CD4-positive, alpha-beta memory T cell (primary cell): ENCODE measurements at regions not wholly inside any gene's neighbourhood (a gene's known extent, or its start where the extent isn't known, plus 50 kb on each side); places are given as distances from the start of the nearest gene placed in this dataset.
"Not testable (repeated sequence)": the region's sequence is repeated elsewhere in the genome, so short reads cannot be mapped to it uniquely, and the experiment has no call there.

Source experiments
- CTCF ChIA-PET: fragments of 350-600 bp; sonication (Branson Sonifier 250); formaldehyde crosslinking; loops from one replicate; lab custom pipeline; 2021; ENCODE audit warnings: inconsistent platforms; ENCODE audit not compliant: partially characterized antibody; lab: Charles Lee
- POLR2A ChIA-PET: fragments of 350-600 bp; sonication (Branson Sonifier 250); formaldehyde crosslinking; loops from one replicate; lab custom pipeline; 2021; ENCODE audit not compliant: partially characterized antibody; lab: Charles Lee
- DNase-seq, 5 donors: peaks; one replicate each; pipeline versions ENCODE4 v3.0.0 to v3.0.0-alpha.2; 2020 to 2022; ENCODE audit warnings: mixed read lengths in 1 of 5
- H3K27ac ChIP-seq: one replicate; pipeline ENCODE4 v1.7.0; 2013; ENCODE audit warnings: low read depth, low read length
- H3K27me3 ChIP-seq: 2 replicates; pipeline ENCODE4 v1.7.0; 2013; ENCODE audit warnings: mild to moderate bottlenecking, low read length, moderate library complexity; ENCODE audit not compliant: insufficient read depth
- H3K36me3 ChIP-seq: 2 replicates; pipeline ENCODE4 v1.7.0; 2013; ENCODE audit warnings: mild to moderate bottlenecking, low read length, moderate library complexity; ENCODE audit not compliant: insufficient read depth
- H3K4me1 ChIP-seq: 2 replicates; pipeline ENCODE4 v1.7.0; 2013; ENCODE audit warnings: mild to moderate bottlenecking, low read length, moderate library complexity; ENCODE audit not compliant: insufficient read depth
- H3K4me3 ChIP-seq, 2 donors: one replicate each; pipeline ENCODE4 v1.7.0; 2013; ENCODE audit warnings: low read length in 2 of 2, mild to moderate bottlenecking in 1 of 2
- H3K9me3 ChIP-seq, 2 donors: one replicate each; pipeline ENCODE4 v1.7.0; 2013; ENCODE audit warnings: low read length in 2 of 2, control low read depth in 1 of 2; ENCODE audit not compliant: control insufficient read depth in 1 of 2
- H3K27ac Mint-ChIP-seq, 7 donors: one replicate each; pipeline ENCODE4 v1.8.0; 2020 to 2021; ENCODE audit warnings: mixed read lengths in 7 of 7, mild to moderate bottlenecking in 6 of 7, inconsistent platforms in 3 of 7, moderate library complexity in 3 of 7
- H3K27me3 Mint-ChIP-seq, 2 donors: one replicate each; pipeline ENCODE4 v1.8.0; 2020 to 2021; ENCODE audit warnings: mixed read lengths in 2 of 2
- H3K36me3 Mint-ChIP-seq, 2 donors: one replicate each; pipeline ENCODE4 v1.8.0; 2020 to 2021; ENCODE audit warnings: mixed read lengths in 2 of 2, inconsistent platforms in 1 of 2, mild to moderate bottlenecking in 1 of 2
- H3K4me1 Mint-ChIP-seq, 4 donors: one replicate each; pipeline ENCODE4 v1.8.0; 2020 to 2021; ENCODE audit warnings: mixed read lengths in 4 of 4, mild to moderate bottlenecking in 1 of 4
- H3K4me3 Mint-ChIP-seq, 8 donors: one replicate each; pipeline ENCODE4 v1.8.0; 2020 to 2021; ENCODE audit warnings: mixed read lengths in 8 of 8, mild to moderate bottlenecking in 7 of 8, moderate library complexity in 6 of 8, inconsistent platforms in 3 of 8
- H3K9me3 Mint-ChIP-seq, 8 donors: one replicate each; pipeline ENCODE4 v1.8.0; 2020 to 2021; ENCODE audit warnings: mixed read lengths in 8 of 8, mild to moderate bottlenecking in 5 of 8, inconsistent platforms in 3 of 8, moderate library complexity in 1 of 8
- intact Hi-C: fragments of 100-400 bp; cut with micrococcal nuclease; formaldehyde crosslinking; loops from one replicate; pipeline ENCODE4 v1.15.1; 2023

- ChIA-PET POLR2A (no interaction called here), CTCF (no interaction called here)
- intact Hi-C loops = no loop called here
- no peaks in the 10 kb centered on the region for H3K4me1 ChIP-seq
- Mint-ChIP-seq H3K4me1 (no peaks in the 10 kb centered on the region), H3K9me3 (peaks cover 0 to 10% (median 3%) of the 10 kb centered on the region in 8 donors), H3K4me3 (no peak overlapping the region), H3K27me3 (no peaks in the 10 kb centered on the region), H3K36me3 (no peaks in the 10 kb centered on the region), H3K27ac (no peak overlapping the region)
- DNase-seq = no peak
- H3K36me3 ChIP-seq = no peaks in the 10 kb centered on the region
- no peaks in the 10 kb centered on the region for H3K9me3 ChIP-seq
- no peak overlapping the region for H3K27ac ChIP-seq
- H3K4me3 ChIP-seq = no peak overlapping the region
- H3K27me3 ChIP-seq = no peaks in the 10 kb centered on the region
Measured at GRCh38 chr2:21379140-21379539, 255.4 kb downstream of the TDRD15 start.

DNA sequence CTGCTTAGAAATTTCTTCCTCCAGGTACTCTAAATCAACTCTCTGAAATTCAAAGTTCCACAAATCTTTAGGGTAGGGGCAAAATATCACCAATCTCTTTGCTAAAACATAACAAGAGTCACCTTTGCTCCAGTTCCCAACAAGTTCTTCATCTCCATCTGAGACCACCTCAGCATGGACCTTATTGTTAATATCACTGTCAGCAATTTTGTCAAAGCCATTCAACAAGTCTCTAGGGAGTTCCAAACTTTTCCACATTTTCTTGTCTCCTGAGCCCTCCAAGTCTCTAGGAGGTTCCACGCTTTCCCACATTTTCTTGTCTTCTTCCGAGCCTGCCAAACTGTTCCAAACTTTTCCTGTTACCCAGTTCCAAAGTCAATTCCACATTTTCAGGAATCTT, 255.9 kb downstream of the TDRD15 start:
- H3K27me3 Mint-ChIP-seq, H3K36me3 ChIP-seq, DNase-seq, H3K27ac Mint-ChIP-seq, H3K4me3 ChIP-seq, CTCF ChIA-PET, H3K4me1 ChIP-seq, H3K27me3 ChIP-seq, H3K9me3 ChIP-seq, H3K27ac ChIP-seq, H3K4me1 Mint-ChIP-seq, POLR2A ChIA-PET, intact Hi-C loops, H3K9me3 Mint-ChIP-seq, H3K4me3 Mint-ChIP-seq, H3K36me3 Mint-ChIP-seq: not testable (repeated sequence)

GRCh38 chr2:21381421-21381820, 257.7 kb downstream of the TDRD15 start:
- intact Hi-C loops = no loop called here
- H3K27ac ChIP-seq = no peak overlapping the region
- ChIA-PET POLR2A (no interaction called here), CTCF (no interaction called here)
- Mint-ChIP-seq H3K4me3 (no peak overlapping the region), H3K36me3 (no peaks in the 10 kb centered on the region), H3K27me3 (no peaks in the 10 kb centered on the region), H3K27ac (no peak overlapping the region), H3K9me3 (peaks cover 0 to 8% (median 4%) of the 10 kb centered on the region in 8 donors), H3K4me1 (no peaks in the 10 kb centered on the region)
- DNase-seq = no peak
- H3K36me3 ChIP-seq = no peaks in the 10 kb centered on the region
- no peaks in the 10 kb centered on the region for H3K27me3 ChIP-seq
- no peaks in the 10 kb centered on the region for H3K9me3 ChIP-seq
- no peaks in the 10 kb centered on the region for H3K4me1 ChIP-seq
- no peak overlapping the region for H3K4me3 ChIP-seq

GRCh38 chr2:21382701-21383520, 259.1 kb downstream of the TDRD15 start:
- no peaks in the 10 kb centered on the region for H3K4me1 ChIP-seq
- Mint-ChIP-seq H3K9me3 (peaks cover 0 to 6% (median 3%) of the 10 kb centered on the region in 8 donors), H3K4me1 (no peaks in the 10 kb centered on the region), H3K4me3 (no peak overlapping the region), H3K36me3 (no peaks in the 10 kb centered on the region), H3K27me3 (no peaks in the 10 kb centered on the region), H3K27ac (no peak overlapping the region)
- ChIA-PET CTCF (no interaction called here), POLR2A (no interaction called here)
- H3K27me3 ChIP-seq = no peaks in the 10 kb centered on the region
- H3K9me3 ChIP-seq = no peaks in the 10 kb centered on the region
- DNase-seq = no peak
- intact Hi-C loops = no loop called here
- H3K36me3 ChIP-seq = no peaks in the 10 kb centered on the region
- no peak overlapping the region for H3K4me3 ChIP-seq
- no peak overlapping the region for H3K27ac ChIP-seq

DNA sequence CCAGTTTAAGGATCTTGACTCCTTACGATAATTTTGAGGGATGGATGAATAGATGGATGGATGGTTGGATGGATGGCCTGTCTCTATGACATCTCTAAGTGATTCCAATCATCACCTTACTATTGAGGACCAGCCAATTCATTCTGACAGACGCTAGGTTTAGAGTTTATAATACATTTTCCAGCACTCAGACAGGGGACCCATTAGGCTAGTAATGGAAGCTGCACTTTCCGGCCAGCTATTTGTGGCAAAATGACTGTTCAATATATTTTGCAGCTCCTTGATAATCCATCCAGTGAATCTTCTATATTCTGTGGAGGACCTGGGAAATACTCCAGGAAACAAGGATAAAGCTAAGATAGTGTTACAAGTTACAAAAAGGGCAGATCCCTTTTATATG, 262.9 kb downstream of the TDRD15 start:
- H3K4me3 ChIP-seq = no peak overlapping the region
- intact Hi-C loops = no loop called here
- H3K36me3 ChIP-seq = no peaks in the 10 kb centered on the region
- H3K27ac Mint-ChIP-seq = no peak overlapping the region
- no peaks in the 10 kb centered on the region for H3K36me3 Mint-ChIP-seq
- ChIA-PET CTCF (no interaction called here), POLR2A (no interaction called here)
- H3K4me3 Mint-ChIP-seq = no peak overlapping the region
- no peaks in the 10 kb centered on the region for H3K27me3 ChIP-seq
- no peaks in the 10 kb centered on the region for H3K4me1 ChIP-seq
- no peaks in the 10 kb centered on the region for H3K27me3 Mint-ChIP-seq
- H3K9me3 ChIP-seq = no peaks in the 10 kb centered on the region
- no peaks in the 10 kb centered on the region for H3K4me1 Mint-ChIP-seq
- no peak for DNase-seq
- H3K9me3 Mint-ChIP-seq = peaks cover 0 to 8% (median 2%) of the 10 kb centered on the region in 8 donors
- H3K27ac ChIP-seq = no peak overlapping the region

- Histone ChIP-seq H3K4me3 (no peak overlapping the region), H3K27ac (no peak overlapping the region), H3K27me3 (no peaks in the 10 kb centered on the region), H3K4me1 (no peaks in the 10 kb centered on the region), H3K9me3 (no peaks in the 10 kb centered on the region), H3K36me3 (no peaks in the 10 kb centered on the region)
- no peak overlapping the region for H3K4me3 Mint-ChIP-seq
- no peaks in the 10 kb centered on the region for H3K36me3 Mint-ChIP-seq
- intact Hi-C loops = no loop called here
- CTCF ChIA-PET = no interaction called here
- no peaks in the 10 kb centered on the region for H3K27me3 Mint-ChIP-seq
- H3K4me1 Mint-ChIP-seq = no peaks in the 10 kb centered on the region
- peaks cover 0 to 8% (median 2%) of the 10 kb centered on the region in 8 donors for H3K9me3 Mint-ChIP-seq
- no peak overlapping the region for H3K27ac Mint-ChIP-seq
- no peak for DNase-seq
- POLR2A ChIA-PET = no interaction called here
Measured at GRCh38 chr2:21392649-21393048, 268.9 kb downstream of the TDRD15 start.

- no peak for DNase-seq
- H3K27ac Mint-ChIP-seq = no peak overlapping the region
- no peaks in the 10 kb centered on the region for H3K36me3 Mint-ChIP-seq
- Histone ChIP-seq H3K9me3 (no peaks in the 10 kb centered on the region), H3K27ac (no peak overlapping the region), H3K27me3 (no peaks in the 10 kb centered on the region), H3K4me1 (no peaks in the 10 kb centered on the region), H3K36me3 (no peaks in the 10 kb centered on the region), H3K4me3 (no peak overlapping the region)
- H3K4me3 Mint-ChIP-seq = no peak overlapping the region
- H3K27me3 Mint-ChIP-seq = no peaks in the 10 kb centered on the region
- intact Hi-C loops = no loop called here
- no peaks in the 10 kb centered on the region for H3K4me1 Mint-ChIP-seq
- CTCF ChIA-PET = no interaction called here
- peaks cover 0 to 6% (median 2%) of the 10 kb centered on the region in 8 donors for H3K9me3 Mint-ChIP-seq
- POLR2A ChIA-PET = no interaction called here
Measured at GRCh38 chr2:21393173-21393572, 269.4 kb downstream of the TDRD15 start.
